Ascending aorta (tissue), 2 donors: ENCODE measurements at regions not wholly inside any gene's neighbourhood (a gene's known extent, or its start where the extent isn't known, plus 50 kb on each side); places are given as distances from the start of the nearest gene placed in this dataset.

Experiments used
- DNase-seq, 2 donors: peaks; one replicate each; pipeline ENCODE4 v3.0.0-alpha.2; 2019; ENCODE audit warnings: low spot score in 2 of 2
- H3K27ac ChIP-seq, 2 donors: fragments of 200-600 bp; sonication (generic); one replicate each; pipeline ENCODE4 v1.5.1; 2016 to 2017; ENCODE audit warnings: mild to moderate bottlenecking in 1 of 2
- H3K27me3 ChIP-seq: fragments of 200-600 bp; sonication (generic); one replicate; pipeline ENCODE4 v1.5.1; 2017
- H3K36me3 ChIP-seq, 2 donors: fragments of 200-600 bp; sonication (generic); one replicate each; pipeline ENCODE4 v1.5.1; 2016
- H3K4me1 ChIP-seq, 2 donors: fragments of 200-600 bp; sonication (generic); one replicate each; pipeline ENCODE4 v1.5.1; 2016 to 2017; ENCODE audit warnings: mild to moderate bottlenecking in 1 of 2
- H3K4me3 ChIP-seq, 2 donors: fragments of 200-600 bp; sonication (generic); one replicate each; pipeline ENCODE4 v1.5.1; 2016 to 2017; ENCODE audit warnings: mild to moderate bottlenecking in 1 of 2
- H3K9me3 ChIP-seq, 2 donors: fragments of 200-600 bp; sonication (generic); one replicate each; pipeline ENCODE4 v1.5.1; 2016
- intact Hi-C: fragments of 100-400 bp; cut with DNase I; formaldehyde crosslinking; loops from one replicate; pipeline ENCODE4 v1.15.1; 2023
- TF ChIP-seq, protein P1 (sequence below), 3 experiments: fragments of 200-600 bp in 2 of 3; fragments of 450-650 bp in 1 of 3; sonication (generic) in 2 of 3; IDR thresholded peaks; one replicate each; pipeline ENCODE4 v1.5.1; 2016 to 2019; ENCODE audit warnings: antibody characterized with exemption in 3 of 3, mild to moderate bottlenecking in 1 of 3, moderate library complexity in 1 of 3

DNA sequence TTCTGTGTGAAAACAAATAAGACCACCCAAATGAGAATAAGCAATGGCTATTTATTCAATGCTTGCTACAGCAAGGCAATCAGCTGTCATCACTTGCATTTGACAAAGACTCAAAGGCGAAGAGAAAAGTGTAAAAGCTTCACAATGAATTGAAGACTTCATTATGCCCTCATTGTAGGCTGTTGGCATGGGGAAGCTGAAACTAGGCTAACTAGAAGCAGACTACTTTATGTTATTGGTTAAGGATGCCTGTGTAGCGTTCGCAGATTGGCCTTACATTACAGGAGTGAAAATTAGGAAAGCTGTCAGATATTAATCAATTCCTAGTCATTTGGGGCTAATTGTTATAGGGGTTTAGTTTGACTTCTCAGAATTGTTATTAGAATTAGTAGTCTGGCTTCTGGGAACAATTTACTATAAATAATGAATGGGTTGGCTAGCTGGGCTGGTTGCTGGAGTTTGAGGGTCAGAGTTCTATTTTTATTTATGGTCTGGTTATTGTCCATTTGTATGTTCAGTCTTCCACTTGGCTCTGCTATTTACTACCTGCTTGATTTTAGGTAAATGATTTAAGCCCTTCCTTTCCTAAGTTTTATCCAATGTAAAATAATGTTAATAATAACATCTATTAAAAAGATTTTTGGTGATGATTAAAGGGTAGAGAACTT is 437.2 kb upstream of the SYT4 start:
- no peaks in the 10 kb centered on the region for H3K27me3 ChIP-seq
- TF ChIP-seq, protein P1, sequence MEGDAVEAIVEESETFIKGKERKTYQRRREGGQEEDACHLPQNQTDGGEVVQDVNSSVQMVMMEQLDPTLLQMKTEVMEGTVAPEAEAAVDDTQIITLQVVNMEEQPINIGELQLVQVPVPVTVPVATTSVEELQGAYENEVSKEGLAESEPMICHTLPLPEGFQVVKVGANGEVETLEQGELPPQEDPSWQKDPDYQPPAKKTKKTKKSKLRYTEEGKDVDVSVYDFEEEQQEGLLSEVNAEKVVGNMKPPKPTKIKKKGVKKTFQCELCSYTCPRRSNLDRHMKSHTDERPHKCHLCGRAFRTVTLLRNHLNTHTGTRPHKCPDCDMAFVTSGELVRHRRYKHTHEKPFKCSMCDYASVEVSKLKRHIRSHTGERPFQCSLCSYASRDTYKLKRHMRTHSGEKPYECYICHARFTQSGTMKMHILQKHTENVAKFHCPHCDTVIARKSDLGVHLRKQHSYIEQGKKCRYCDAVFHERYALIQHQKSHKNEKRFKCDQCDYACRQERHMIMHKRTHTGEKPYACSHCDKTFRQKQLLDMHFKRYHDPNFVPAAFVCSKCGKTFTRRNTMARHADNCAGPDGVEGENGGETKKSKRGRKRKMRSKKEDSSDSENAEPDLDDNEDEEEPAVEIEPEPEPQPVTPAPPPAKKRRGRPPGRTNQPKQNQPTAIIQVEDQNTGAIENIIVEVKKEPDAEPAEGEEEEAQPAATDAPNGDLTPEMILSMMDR (IDR thresholded peaks at IDR 0.05), result no peak
- H3K4me1 ChIP-seq, result no peaks in the 10 kb centered on the region
- DNase-seq, result no peak
- H3K4me3 ChIP-seq, result no peak overlapping the region
- H3K9me3 ChIP-seq, result no peaks in the 10 kb centered on the region
- H3K36me3 ChIP-seq, result no peaks in the 10 kb centered on the region
- intact Hi-C loops, result no loop called here
- no peak overlapping the region for H3K27ac ChIP-seq

DNA sequence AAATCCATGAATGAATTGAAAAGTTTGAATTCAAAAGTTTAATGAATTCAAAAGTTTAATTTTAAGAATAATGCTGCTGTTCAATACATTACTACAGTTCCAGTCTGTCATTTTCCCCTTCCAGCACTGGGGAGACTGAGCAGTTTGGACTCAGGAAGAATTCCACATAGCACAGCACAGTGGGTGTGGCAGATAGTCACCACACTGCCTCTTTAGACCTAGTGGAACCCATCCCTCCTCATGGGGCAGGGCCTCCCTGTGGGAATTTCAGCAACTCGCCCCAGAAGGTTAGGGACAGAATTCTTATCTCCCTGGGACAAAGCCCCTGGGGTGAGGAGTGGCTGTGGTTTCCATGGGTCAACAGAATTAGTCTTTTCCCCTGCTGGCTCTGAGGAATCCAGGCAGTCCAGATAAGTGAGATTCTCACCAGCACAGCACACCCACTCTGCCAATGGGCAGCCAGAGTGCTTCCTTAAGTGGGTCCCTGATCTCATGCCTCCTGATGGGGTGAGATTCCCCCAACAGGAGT is 442.0 kb upstream of the SYT4 start:
- H3K4me3 ChIP-seq, result no peak overlapping the region
- no peak overlapping the region for H3K27ac ChIP-seq
- DNase-seq, result no peak
- intact Hi-C loops, result no loop called here
- H3K36me3 ChIP-seq, result no peaks in the 10 kb centered on the region
- H3K27me3 ChIP-seq, result no peaks in the 10 kb centered on the region
- H3K9me3 ChIP-seq, result no peaks in the 10 kb centered on the region
- H3K4me1 ChIP-seq, result no peaks in the 10 kb centered on the region
- TF ChIP-seq, protein P1 (IDR thresholded peaks at IDR 0.05), result no peak

- H3K27me3 ChIP-seq, result no peaks in the 10 kb centered on the region
- TF ChIP-seq, protein P1 (IDR thresholded peaks at IDR 0.05), result no peak
- no peak overlapping the region for H3K27ac ChIP-seq
- no peaks in the 10 kb centered on the region for H3K9me3 ChIP-seq
- no peak overlapping the region for H3K4me3 ChIP-seq
- H3K36me3 ChIP-seq, result no peaks in the 10 kb centered on the region
- intact Hi-C loops, result no loop called here
- no peak for DNase-seq
- no peaks in the 10 kb centered on the region for H3K4me1 ChIP-seq
These were observed 442.8 kb upstream of the SYT4 start for GRCh38 chr18:43720041-43720440.

DNA sequence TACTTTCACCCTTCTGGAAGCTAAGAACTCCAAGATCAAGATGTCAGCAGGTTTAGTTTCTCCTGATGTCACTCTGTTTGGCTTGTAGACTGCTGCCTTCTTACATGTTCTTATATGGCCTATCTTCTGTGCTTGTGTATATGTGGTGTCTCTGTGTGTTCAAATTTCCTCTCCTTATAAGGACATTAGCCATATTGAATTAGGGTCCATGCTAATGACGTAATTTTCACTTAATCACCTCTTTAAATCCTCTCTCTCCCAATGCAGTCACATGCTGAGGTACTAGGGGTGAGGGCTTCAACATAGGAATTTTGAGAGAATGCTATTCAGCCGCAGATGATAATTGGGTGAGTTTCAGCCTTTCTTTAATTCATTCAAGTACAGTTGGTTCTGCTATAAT is 458.3 kb upstream of the SYT4 start:
- TF ChIP-seq, protein P1 (IDR thresholded peaks at IDR 0.05), result no peak
- Histone ChIP-seq H3K9me3 (peaks cover 0 to 2% of the 10 kb centered on the region in 2 donors), H3K4me3 (no peak overlapping the region), H3K27ac (no peak overlapping the region), H3K36me3 (no peaks in the 10 kb centered on the region), H3K27me3 (no peaks in the 10 kb centered on the region), H3K4me1 (no peaks in the 10 kb centered on the region)
- intact Hi-C loops, result no loop called here
- DNase-seq, result no peak

GRCh38 chr18:43744960-43745745 is 467.9 kb upstream of the SYT4 start:
- no peaks in the 10 kb centered on the region for H3K27me3 ChIP-seq
- TF ChIP-seq, protein P1 (IDR thresholded peaks at IDR 0.05), result no peak
- DNase-seq, result no peak
- no peak overlapping the region for H3K27ac ChIP-seq
- H3K4me1 ChIP-seq, result no peaks in the 10 kb centered on the region
- intact Hi-C loops, result no loop called here
- H3K4me3 ChIP-seq, result no peak overlapping the region
- H3K9me3 ChIP-seq, result peaks cover 0 to 11% of the 10 kb centered on the region in 2 donors
- no peaks in the 10 kb centered on the region for H3K36me3 ChIP-seq
